Fibroblast of the conjunctiva (primary cell): ENCODE measurements at regions not wholly inside any gene's neighbourhood (a gene's known extent, or its start where the extent isn't known, plus 50 kb on each side); places are given as distances from the start of the nearest gene placed in this dataset.

ENCODE experiments used
- DNase-seq: peaks from one replicate; pipeline ENCODE4 v3.0.0-alpha.2; 2010; ENCODE audit warnings: low read depth

DNA sequence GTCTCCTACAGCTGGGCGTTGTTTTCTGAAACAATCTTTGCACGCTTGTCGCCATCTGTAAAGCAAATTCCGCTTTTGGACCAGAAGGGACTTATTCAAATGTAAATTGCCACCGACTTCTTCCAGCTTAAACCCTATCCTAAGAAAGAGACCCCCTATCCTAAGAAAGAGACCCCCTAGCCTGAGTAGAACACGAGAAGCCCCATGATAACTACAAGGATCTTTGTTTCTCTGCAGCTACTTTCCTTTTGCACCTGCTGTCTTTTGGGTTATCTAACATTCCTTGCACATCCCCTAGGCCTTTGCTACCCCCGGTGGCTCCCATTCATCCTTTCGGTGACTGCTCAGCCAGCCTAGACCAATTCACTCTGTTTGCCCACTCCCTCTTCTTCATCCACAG is 536.0 kb upstream of the PRKX start:
- DNase-seq = no peak

DNA sequence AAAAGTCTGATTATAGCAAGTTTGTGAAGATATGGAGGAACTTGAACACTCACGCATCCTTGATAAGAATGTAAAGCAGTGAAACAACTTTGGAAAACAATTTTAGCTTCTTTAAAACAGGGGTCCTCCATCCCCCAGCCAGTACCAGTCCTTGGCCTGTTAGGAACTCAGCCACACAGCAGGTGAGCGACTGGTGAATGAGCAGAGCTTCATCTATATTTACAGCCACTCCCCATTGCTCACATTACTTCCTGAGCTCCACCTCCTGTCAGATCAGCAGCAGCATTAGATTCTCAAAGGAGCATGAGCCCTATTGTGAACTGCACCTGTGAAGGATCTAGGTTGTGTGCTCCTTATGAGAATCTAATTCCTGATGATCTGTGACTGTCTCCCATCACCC is 530.3 kb upstream of the PRKX start:
- no peak for DNase-seq

DNA sequence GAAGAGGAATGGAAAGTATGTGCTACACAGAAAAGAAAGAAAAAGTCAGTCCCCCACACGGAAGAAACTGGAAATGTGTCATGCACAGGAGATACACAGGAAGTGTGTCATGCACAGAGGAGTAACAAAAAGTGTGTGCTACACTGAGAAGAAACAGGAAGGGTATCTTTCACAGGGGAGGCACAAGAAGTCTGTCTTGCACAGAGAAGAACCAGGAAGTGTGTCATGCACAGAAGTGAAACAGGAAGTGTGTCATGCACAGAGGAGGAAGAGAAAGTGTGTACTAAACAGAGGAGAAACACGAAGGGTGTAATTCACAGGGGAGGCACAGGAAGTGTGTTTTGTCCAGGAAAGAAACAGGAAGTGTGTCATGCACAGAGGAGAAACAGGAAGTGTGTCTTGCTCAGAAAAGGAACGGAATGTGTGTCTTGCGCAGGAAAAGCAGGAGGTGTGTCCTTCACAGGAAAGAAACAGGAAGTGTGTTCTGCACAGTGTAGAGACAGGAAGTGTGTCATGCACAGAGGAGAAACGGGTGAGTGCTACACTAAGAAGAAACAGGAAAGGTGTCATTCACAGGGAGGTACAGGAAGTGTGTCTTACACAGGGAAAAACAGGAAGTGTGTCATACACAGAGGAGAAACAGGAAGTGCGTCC is 527.2 kb upstream of the PRKX start:
- no peak for DNase-seq

DNA sequence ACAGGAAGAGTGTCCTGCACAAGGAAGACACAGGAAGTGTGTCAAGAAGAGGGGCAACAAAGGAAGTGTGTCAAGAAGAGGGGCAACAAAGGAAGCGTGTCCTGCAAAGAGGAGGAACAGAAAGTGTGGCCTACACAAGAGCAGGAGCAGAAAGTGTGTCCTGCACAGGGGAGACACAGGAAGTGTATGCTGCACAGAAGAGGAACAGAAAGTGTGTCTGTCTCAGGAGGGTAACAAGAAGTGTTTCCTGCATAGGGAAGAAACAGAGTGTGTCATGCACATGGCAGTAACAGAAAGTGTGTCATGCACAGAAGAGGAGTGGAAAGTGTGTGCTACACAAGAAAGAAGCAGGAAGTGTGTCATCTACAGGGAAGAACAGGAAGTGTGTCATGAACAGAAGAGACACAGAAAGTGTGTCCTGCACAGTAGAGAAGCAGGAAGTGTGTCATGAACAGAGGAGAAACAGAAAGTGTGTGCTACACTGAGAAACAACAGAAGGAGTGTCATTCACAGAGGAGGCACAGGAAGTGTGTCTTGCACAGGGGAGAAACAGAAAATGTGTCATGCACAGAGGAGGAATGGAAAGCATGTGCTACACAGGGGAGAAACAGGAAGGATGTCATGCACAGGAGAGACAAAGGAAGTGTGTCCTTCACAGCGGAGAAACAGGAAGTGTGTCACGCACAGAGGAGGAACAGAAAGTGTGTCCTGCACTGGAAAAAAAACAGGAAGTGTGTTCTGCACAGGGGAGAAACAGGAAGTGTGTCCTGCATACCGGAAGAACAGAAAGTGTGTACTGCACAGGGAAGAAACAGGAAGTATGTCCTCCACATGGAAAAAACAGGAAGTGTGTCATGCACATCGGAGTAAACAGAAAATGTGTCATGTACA is 526.4 kb upstream of the PRKX start:
- no peak for DNase-seq

DNA sequence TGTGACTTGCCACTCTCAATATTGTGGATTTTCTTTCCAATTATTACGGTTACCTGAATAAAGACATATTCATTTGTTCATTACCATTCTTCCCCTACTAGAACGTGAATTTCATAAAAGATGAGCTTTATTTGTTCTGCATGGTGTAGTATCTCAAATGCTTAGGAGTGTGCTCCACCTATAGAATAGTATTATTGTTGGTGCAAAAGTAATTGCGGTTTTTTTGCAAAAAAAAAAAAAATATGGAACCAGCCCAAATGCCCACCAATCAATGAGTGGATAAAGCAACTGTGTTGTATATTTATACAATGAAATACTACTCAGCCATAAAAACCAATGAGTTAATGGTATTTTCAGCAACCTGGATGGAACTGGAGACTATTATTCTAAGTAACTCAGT is 525.5 kb upstream of the PRKX start:
- no peak for DNase-seq

DNA sequence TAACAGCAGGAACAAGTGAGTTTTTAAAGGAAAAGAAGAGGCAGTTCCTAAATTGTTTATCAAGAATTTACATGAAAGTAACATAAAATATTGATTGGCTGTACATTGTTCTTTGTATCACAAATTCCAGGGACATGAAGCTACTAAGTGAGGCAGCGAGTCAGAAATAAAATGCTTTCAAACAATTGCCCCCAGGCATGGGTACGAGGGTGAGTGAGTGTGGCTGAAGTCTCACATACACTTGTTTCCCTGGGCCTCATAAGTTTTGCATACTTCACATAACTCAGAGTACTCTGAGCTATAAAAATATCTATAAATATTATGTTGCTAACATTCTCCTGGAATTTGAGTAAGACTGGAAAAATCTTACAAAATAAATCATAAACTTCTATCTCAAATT is 511.6 kb upstream of the PRKX start:
- no peak for DNase-seq

DNA sequence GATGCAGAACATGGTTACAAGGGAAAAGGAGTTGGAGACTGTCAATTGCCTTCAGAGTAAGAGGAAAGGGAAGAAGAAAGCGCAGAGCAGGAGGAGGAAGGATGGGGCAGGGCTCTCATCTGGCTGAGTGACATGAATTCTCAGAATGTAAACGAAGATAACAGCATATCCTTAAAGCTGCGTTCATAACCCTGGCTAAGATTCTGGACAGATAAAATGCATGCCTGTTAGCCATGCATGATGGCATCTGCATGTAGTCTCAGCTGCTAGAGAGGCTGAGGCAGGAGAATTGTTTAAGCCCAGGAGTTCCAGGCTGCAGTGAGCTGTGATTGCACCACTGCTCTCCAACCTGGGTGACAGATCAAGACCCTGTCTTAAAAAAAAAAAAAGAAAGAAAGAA is 493.5 kb upstream of the PRKX start:
- DNase-seq = no peak

DNA sequence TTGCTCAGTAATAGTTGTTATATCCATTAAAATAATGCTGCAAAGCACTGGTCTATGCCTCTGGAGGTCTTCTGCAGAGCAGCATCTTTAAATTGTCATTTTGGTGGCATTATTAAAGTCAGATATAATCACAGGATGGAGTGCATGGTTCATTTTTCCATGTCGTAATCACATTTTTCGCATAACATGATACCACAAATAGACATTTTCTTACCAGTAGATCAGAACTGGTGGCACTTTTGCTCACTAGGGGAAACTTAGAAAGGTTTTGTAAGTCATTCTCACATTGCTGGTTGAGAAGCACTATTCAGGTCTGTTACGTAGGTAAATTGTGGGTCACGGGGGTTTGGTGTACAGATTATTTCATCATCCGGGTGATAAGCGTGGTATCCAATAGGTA is 484.5 kb upstream of the PRKX start:
- no peak for DNase-seq

DNA sequence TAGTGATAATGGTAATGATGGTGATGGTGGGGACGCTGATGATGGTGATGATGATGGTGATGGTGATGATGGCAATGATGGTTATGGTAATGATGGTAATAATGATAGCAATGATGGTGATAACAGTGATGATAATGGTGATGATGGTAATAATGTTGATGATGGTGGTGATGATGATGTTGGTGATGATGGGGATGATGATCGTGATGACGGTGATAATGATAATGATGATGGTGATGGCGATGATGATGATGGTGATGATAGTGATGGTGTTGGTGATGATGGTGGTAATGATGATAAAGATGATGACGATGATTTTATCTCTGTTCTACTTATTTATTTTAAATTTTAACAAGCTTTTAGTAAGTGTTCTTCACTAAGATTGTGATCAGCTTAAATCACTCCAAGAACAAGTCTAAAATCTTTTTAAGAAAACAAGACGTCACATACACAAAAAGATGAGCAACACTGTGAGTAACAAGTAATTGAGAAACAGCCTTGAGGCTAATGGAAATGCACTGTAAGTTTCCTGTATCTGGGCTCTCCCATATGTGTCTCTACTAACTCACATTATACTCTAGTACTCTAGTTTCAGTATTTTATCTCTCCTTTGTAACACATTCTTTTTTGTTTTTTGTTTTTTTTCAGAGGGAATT is 480.2 kb upstream of the PRKX start:
- no peak for DNase-seq

DNA sequence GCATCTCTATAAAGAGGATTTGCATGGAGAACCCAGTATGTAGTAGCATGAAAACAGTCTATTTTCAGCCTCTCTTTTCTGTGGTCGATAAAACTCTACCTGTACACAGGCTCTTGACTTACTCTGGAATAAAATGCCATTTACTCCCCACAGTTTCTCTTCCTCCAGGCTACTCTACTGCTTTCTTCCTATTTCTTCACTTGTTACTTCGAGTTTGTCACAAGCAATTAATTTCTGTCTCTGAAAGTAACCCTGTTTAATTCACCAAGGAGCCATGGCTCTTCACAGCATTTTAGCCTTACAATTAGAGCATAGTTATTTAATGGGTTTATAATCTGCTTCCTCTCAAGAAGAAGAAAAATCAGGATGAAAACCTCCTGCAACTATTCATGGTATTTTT is 472.9 kb upstream of the PRKX start:
- DNase-seq = no peak

DNA sequence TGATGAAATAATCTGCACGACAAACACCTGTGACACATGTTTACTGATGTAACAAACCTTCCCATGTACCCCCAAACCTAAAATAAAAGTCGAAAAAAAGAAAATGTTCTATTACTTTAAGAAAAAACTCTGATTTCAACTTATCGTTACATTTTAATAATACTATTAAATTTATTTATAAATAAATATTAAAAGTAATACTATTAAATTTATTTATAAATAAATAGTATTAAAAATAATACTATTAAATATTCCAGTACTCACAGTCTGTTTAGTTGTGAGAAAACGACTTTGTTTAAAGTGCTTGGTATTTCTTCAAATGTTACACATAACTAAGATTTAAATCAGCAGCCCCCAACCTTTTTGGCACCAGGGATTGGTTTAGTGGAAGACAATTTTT is 471.6 kb upstream of the PRKX start:
- DNase-seq = no peak

DNA sequence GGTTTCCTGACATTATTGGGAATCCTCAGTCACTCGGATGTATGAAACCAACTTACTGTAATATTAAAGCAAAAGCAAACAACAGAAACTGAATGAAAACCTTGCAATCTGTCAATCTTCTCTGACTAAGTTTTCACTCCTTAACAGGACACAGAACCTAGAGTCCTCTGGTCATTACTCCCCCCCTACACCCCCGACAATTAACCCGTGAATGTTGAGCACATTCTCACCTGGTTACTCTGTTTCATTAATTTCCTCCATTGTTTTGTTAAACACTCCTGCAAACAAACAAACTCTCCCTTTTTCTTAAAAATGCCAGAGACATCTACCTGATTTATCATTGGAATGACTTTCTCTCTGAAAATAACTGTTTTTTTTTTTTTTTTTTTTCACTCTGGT is 469.0 kb upstream of the PRKX start:
- DNase-seq = no peak

DNA sequence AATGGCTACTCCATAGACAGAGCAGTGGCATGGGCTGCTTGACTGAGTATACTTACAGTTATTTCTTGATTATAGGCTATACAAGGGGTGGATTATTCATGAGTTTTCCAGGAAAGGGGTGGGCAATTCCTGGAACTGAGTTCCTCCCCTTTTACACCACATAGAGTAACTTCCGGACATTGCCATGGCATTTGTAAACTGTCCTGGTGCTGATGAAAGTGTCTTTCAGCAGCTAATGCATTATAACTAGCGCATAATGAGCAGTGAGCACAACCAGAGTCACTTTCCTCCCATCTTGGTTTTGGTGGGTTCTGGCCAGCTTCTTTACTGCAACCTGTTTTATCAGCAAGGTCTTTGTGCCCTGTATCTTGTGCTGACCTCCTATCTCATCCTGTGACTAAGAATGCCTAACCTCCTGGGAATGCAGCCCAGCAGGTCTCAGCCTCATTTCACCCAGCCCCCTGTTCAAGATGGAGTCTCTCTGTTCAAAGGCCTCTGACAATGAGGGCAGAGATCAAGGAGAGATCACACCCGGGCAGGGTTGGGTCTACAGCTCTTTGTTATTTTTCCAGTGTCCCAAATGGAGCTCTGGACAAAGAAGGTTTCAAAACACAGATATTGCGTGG is 468.4 kb upstream of the PRKX start:
- no peak for DNase-seq

DNA sequence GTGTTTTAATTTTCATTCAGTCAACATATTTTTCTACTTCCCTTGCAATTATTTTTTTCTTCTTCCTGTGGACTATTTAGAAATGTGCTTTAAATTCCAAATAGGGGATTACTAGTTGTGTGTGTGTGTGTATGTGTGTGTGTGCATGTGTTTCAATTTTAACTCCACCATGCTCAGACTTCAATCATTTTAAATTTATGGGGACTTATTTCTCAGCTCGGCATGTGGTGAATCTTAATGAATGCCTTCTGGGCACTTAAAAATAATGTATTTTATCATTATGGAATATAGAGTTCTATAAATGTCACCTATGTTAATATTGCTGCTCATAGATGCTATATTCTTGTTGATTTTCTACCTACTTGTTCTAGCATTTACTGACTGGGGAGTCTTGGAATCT is 465.6 kb upstream of the PRKX start:
- no peak for DNase-seq

DNA sequence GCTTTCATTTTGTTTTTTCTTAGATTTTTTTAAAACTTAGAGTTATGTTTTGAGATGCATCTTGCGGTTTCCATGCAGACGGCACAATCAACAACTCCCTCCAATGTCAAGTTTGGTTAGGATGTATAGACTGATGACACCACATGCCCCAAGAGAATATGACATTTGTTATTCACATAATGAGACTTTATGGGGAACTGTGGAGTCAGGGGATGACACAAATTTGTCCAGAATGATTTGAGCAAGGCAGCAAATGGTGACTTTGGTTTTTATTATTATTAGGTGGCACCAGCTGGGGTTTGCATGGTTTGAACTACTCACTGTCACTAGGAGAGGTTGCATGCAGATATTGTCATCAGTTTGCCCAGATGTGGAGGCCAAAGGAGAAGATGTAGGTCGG is 461.8 kb upstream of the PRKX start:
- no peak for DNase-seq

DNA sequence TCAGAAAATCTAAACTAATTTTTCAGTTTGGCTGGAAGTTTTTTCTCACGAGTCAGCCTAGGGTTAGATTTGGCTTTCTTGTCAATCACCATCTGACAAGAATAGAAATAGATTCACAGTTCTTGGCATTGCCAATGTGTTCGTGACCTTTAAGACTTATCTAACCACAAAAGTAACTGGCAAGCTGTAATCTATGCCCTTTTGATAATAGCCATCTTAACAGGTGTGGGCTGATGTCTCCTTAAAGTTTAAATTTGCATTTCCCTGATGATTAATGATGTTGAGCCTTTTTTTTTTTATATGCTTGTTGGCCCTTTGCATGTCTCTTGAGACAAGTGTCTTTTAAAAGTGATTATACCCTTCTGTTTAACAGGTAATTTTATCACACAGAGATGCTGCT is 460.3 kb upstream of the PRKX start:
- no peak for DNase-seq

DNA sequence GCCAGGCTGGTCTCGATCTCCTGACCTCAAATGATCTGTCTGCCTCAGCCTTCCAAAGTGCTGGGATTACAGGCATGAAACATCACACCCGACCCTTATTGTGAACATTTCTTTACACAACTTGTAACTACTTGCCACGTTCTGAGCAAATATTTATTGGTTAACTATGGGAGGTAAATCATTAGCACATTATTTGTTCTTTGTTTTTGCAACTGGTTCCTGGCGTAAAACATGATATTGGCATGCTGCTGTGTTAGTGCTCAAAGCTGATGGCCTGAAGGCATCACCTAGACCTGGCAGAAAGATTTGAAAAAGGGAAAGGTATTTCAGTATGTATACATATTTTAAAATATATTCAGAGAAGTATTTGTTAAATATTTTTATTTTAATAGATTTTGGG is 438.3 kb upstream of the PRKX start:
- DNase-seq = no peak

DNA sequence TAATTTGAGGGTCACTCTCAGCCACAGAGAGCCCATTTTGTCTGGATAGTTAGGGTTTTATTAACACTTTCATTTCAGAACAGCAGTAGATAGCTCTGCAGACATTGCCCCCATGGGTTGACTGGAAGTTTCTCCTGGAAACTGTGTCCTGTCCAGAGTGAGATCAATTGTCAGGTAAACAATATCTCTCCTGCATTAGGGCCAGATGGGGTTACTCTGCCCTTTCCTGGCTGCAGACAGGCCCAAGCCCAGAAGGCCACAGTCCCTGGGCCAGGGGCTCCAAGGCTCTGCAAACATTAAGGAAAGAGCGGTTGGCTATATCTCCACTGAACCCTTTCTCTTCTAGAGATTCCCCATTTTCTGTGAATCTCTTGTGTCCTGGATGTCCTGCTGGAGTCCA is 436.8 kb upstream of the PRKX start:
- no peak for DNase-seq

DNA sequence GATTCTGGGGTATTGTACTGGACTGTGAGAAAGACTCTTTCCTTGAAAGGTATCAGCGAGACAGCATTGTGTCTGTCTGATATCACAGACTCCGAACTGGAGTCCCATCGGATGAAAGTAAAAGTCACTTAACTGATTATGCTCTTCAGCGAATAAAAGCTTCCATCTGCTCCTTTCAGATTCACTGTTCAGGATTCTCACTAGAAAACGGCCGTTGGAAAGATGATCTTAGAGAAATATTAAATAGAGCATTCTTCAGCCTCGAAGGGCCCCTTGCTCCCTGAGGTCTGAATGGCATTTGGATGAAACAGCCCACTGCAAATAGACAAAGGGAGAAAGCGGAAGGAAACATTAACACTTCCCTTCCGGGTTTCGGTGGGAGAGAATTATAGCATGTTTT is 416.2 kb upstream of the PRKX start:
- no peak for DNase-seq

DNA sequence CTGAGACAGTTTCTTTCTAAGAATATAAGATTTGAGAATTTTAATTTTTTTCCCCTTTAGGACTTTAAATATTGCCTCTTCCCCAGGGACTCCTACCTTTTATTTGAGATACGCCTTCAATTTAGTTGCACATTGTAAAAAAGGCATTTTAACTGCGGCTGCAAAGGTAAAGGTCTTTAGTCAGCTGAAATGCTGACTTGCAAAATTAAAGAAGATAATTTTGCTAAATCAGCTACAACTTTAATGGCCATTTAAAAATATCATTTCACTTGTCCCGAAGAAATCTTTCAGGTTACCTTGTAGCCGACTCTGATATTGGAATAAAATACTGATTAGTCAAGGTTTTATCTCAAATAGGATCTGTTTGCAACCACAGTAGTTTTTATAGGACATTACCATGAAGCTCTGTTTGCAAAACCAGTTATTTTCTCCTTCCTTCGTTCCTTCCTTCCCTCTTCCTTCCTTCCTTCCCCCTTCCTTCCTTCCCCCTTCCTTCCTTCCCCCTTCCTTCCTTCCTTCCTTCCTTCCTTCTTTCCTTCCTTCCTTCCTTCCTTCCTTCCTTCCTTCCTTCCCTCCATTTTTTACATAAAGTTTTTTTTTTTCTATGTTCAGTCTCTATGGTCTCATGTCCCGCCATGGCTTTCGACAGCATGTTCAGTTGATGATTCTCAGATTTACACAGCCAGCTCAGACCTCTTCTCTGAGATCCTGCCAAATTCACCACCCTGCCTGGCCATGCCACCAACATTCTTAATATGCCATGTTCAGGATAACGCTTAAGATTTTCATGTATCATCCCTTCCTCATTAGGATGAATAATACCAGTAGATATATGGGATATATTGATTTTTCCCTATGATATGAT is 405.4 kb upstream of the PRKX start:
- DNase-seq = no peak

DNA sequence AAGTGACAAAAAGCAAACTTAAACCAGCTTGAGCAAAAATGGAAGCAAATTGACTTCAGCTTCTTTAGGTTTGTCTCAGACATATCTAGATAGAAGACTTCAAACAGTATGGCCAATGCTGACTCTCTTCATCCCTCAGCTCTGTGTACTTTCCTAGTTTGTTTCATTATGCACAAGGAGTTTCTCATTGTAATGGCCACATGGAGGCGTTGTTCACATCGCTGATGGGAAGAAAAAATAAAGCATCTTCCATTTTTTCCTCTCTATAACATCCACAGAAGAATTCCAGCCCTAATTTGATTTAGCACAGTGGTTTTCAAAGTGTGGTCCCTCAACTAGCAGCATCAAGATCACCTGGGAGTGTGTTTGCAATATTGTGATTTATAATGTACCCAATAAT is 397.5 kb upstream of the PRKX start:
- DNase-seq = no peak

DNA sequence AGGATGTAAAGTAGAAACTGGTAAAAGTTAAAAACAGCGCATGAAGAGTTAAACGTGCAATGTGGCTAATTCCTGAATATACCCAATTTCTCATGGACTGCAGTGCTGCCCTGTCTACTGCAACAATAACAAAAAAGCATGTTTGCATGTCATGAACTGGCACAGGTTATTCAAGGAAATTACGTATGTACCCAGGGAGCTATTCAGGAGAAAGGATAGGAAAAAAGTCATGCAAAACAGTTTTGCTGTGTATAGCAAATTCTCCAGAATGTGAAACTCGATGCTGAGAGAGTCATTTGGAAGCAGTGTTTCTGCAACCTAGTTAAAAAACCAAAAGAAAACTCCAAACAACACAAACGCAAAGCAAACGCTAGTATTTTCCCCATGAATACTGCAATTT is 381.5 kb upstream of the PRKX start:
- DNase-seq = no peak
